ENCODE measurements at regions not wholly inside any gene's neighbourhood (a gene's known extent, or its start where the extent isn't known, plus 50 kb on each side); places are given as distances from the start of the nearest gene placed in this dataset.

- Histone ChIP-seq H3K27ac (ENCODE audit: low read depth in 2 of 2, low read length in 1 of 2) (no peak overlapping the region), H3K4me1 (ENCODE audit: control insufficient read depth in 2 of 2, insufficient read depth in 2 of 2, low read length in 1 of 2) (no peaks in the 10 kb centered on the region), H3K4me3 (ENCODE audit: low read depth in 1 of 2, low read length in 2 of 2) (no peak overlapping the region), H3K9me3 (ENCODE audit: control insufficient read depth in 2 of 2, insufficient read depth in 1 of 2, low read depth in 1 of 2, low read length in 1 of 2) (peaks cover 0 to 3% of the 10 kb centered on the region in 2 donors), H3K27me3 (ENCODE audit: control insufficient read depth in 1 of 2, insufficient read depth in 2 of 2, low read length in 2 of 2) (no peaks in the 10 kb centered on the region), H3K36me3 (ENCODE audit: control insufficient read depth in 2 of 2, insufficient read depth in 2 of 2, low read length in 1 of 2) (no peaks in the 10 kb centered on the region)
- WGBS, 2 donors: 41 to 48% methylated on average over 1 of the region's 1 CpG
Measured at GRCh38 chr5:123261752-123262151, 161.5 kb downstream of the CEP120 start.

DNA sequence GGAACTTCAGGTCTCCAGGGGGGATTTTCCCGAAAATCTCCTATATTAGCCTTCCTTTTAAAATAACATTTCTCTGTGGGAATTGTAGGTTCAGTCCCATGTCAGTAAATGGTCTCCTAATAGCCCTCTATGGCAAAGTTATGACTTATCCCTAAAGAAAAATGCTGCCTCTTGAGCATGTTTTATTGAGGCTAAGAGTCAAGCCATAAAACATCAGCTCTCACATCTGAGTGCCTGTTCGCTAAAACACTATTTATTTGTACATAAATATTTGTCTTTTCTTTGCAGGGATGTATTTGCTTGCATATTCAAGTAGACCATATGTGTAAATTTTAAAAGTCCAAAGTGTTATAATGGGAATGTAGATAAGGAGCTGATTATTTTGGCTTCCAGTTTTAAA is 160.4 kb downstream of the PRDM6 start:
- no peaks in the 10 kb centered on the region for H3K4me1 ChIP-seq (ENCODE audit: control insufficient read depth in 2 of 2, insufficient read depth in 2 of 2, low read length in 1 of 2)
- H3K36me3 ChIP-seq (ENCODE audit: control insufficient read depth in 2 of 2, insufficient read depth in 2 of 2, low read length in 1 of 2): no peaks in the 10 kb centered on the region
- no peak overlapping the region for H3K4me3 ChIP-seq (ENCODE audit: low read depth in 1 of 2, low read length in 2 of 2)
- no peak overlapping the region for H3K27ac ChIP-seq (ENCODE audit: low read depth in 2 of 2, low read length in 1 of 2)
- H3K9me3 ChIP-seq (ENCODE audit: control insufficient read depth in 2 of 2, insufficient read depth in 1 of 2, low read depth in 1 of 2, low read length in 1 of 2): no peaks in the 10 kb centered on the region
- 63 to 78% methylated on average over 2 of the region's 2 CpGs for WGBS, 2 donors
- no peaks in the 10 kb centered on the region for H3K27me3 ChIP-seq (ENCODE audit: control insufficient read depth in 1 of 2, insufficient read depth in 2 of 2, low read length in 2 of 2)

- no peak overlapping the region for H3K4me3 ChIP-seq (ENCODE audit: low read depth in 1 of 2, low read length in 2 of 2)
- no peaks in the 10 kb centered on the region for H3K36me3 ChIP-seq (ENCODE audit: control insufficient read depth in 2 of 2, insufficient read depth in 2 of 2, low read length in 1 of 2)
- no peak overlapping the region for H3K27ac ChIP-seq (ENCODE audit: low read depth in 2 of 2, low read length in 1 of 2)
- no peaks in the 10 kb centered on the region for H3K4me1 ChIP-seq (ENCODE audit: control insufficient read depth in 2 of 2, insufficient read depth in 2 of 2, low read length in 1 of 2)
- H3K27me3 ChIP-seq (ENCODE audit: control insufficient read depth in 1 of 2, insufficient read depth in 2 of 2, low read length in 2 of 2): no peaks in the 10 kb centered on the region
- no peaks in the 10 kb centered on the region for H3K9me3 ChIP-seq (ENCODE audit: control insufficient read depth in 2 of 2, insufficient read depth in 1 of 2, low read depth in 1 of 2, low read length in 1 of 2)
- 42 to 56% methylated on average over 1 of the region's 1 CpG for WGBS, 2 donors
Measured at GRCh38 chr5:123245689-123246088, 156.6 kb downstream of the PRDM6 start.

- Histone ChIP-seq H3K9me3 (ENCODE audit: control insufficient read depth in 2 of 2, insufficient read depth in 1 of 2, low read depth in 1 of 2, low read length in 1 of 2) (no peaks in the 10 kb centered on the region), H3K27ac (ENCODE audit: low read depth in 2 of 2, low read length in 1 of 2) (no peak overlapping the region), H3K4me1 (ENCODE audit: control insufficient read depth in 2 of 2, insufficient read depth in 2 of 2, low read length in 1 of 2) (no peaks in the 10 kb centered on the region), H3K27me3 (ENCODE audit: control insufficient read depth in 1 of 2, insufficient read depth in 2 of 2, low read length in 2 of 2) (no peaks in the 10 kb centered on the region), H3K36me3 (ENCODE audit: control insufficient read depth in 2 of 2, insufficient read depth in 2 of 2, low read length in 1 of 2) (no peaks in the 10 kb centered on the region), H3K4me3 (ENCODE audit: low read depth in 1 of 2, low read length in 2 of 2) (no peak overlapping the region)
- 71 to 74% methylated on average over 2 of the region's 2 CpGs for WGBS, 2 donors
Measured at GRCh38 chr5:123244458-123244857, 155.4 kb downstream of the PRDM6 start.
